Left cardiac atrium (tissue), 4 donors: ENCODE measurements at regions not wholly inside any gene's neighbourhood (a gene's known extent, or its start where the extent isn't known, plus 50 kb on each side); places are given as distances from the start of the nearest gene placed in this dataset.
A peak's percentile ranks its signal among the peaks of the same experiment; 100 is the strongest.

Source experiments
- ATAC-seq, 2 donors: fragments of 200-7000 bp; cut with Tn5 transposase; one replicate each; pipeline ENCODE4 v1.9.1; 2020; ENCODE audit warnings: mild to moderate bottlenecking in 2 of 2, moderate library complexity in 2 of 2
- DNase-seq: peaks from one replicate; pipeline ENCODE4 v3.0.0-alpha.2; 2020
- intact Hi-C, 2 donors: fragments of 100-400 bp; cut with DNase I; formaldehyde crosslinking; loops; one replicate each; pipeline versions ENCODE4 v1.14.1 to v1.15.1; 2022 to 2023
- donor health status: DM: no; HTN: yes; CAD: no.
- donor health status: DM: no; HTN: yes; CAD: no; lungs with severe emphysema.
- donor health status: DM: yes; HTN: yes; CAD: no.
- donor health status: Dilated cardiomyopathy.

GRCh38 chr3:177528306-177529070 lies 331.2 kb upstream of the TBL1XR1 start:
- DNase-seq (no peak), ATAC-seq (no peak)
- intact Hi-C loops, result no loop called here

- intact Hi-C loops, result no loop called here
- no peak for ATAC-seq
- DNase-seq, result no peak
These were observed 331.8 kb upstream of the TBL1XR1 start for GRCh38 chr3:177529071-177529550.

- intact Hi-C loops, result no loop called here
- ATAC-seq (peak; percentile 30 to 56), DNase-seq (no peak)
These were observed 332.5 kb upstream of the TBL1XR1 start for GRCh38 chr3:177529716-177530335.

GRCh38 chr3:177530908-177531307 lies 333.6 kb upstream of the TBL1XR1 start:
- intact Hi-C loops, result no loop called here
- DNase-seq, result no peak
- ATAC-seq, result peak; percentile 44 to 65

GRCh38 chr3:177536873-177537272 lies 339.6 kb upstream of the TBL1XR1 start:
- ATAC-seq (no peak), DNase-seq (no peak)
- intact Hi-C loops, result no loop called here

GRCh38 chr3:177537612-177538011 lies 340.3 kb upstream of the TBL1XR1 start:
- DNase-seq (no peak), ATAC-seq (peak in 1 of 2 donors; percentile 23)
- intact Hi-C loops, result no loop called here

- DNase-seq (peak; percentile 36), ATAC-seq (peak; percentile 95 to 97)
- intact Hi-C loops, result no loop called here
These were observed 340.9 kb upstream of the TBL1XR1 start for GRCh38 chr3:177538048-177538749.

- ATAC-seq (no peak), DNase-seq (no peak)
- intact Hi-C loops, result no loop called here
These were observed 341.8 kb upstream of the TBL1XR1 start for GRCh38 chr3:177538750-177539730.

- no peak for ATAC-seq
- intact Hi-C loops, result no loop called here
- DNase-seq, result no peak
These were observed 344.3 kb upstream of the TBL1XR1 start for GRCh38 chr3:177541541-177541940.

GRCh38 chr3:177545964-177546363 lies 348.7 kb upstream of the TBL1XR1 start:
- ATAC-seq, result no peak

GRCh38 chr3:177547711-177548350 lies 350.5 kb upstream of the TBL1XR1 start:
- ATAC-seq, result no peak

More at GRCh38 chr3:177545964-177546363, 348.7 kb upstream of the TBL1XR1 start:
- intact Hi-C loops, result no loop called here
- no peak for DNase-seq

GRCh38 chr3:177550667-177551066 lies 353.4 kb upstream of the TBL1XR1 start:
- intact Hi-C loops, result no loop called here
- no peak for ATAC-seq
- no peak for DNase-seq

More at GRCh38 chr3:177547711-177548350, 350.5 kb upstream of the TBL1XR1 start:
- intact Hi-C loops, result no loop called here
- no peak for DNase-seq

- intact Hi-C loops, result no loop called here
- ATAC-seq, result no peak
These were observed 354.2 kb upstream of the TBL1XR1 start for GRCh38 chr3:177551431-177551836.

GRCh38 chr3:177552051-177552450 lies 354.8 kb upstream of the TBL1XR1 start:
- no peak for ATAC-seq
- no peak for DNase-seq
- intact Hi-C loops, result no loop called here

More at GRCh38 chr3:177551431-177551836, 354.2 kb upstream of the TBL1XR1 start:
- no peak for DNase-seq

- DNase-seq (no peak), ATAC-seq (peak in 1 of 2 donors; percentile 79)
- intact Hi-C loops, result no loop called here
These were observed 355.7 kb upstream of the TBL1XR1 start for GRCh38 chr3:177553012-177553411.

- ATAC-seq (peak; percentile 47 to 65), DNase-seq (no peak)
- intact Hi-C loops, result no loop called here
These were observed 356.3 kb upstream of the TBL1XR1 start for GRCh38 chr3:177553579-177553978.

- intact Hi-C loops, result no loop called here
- peak; percentile 42 for DNase-seq
These were observed 357.8 kb upstream of the TBL1XR1 start for GRCh38 chr3:177554895-177555759.

More at GRCh38 chr3:177554895-177555759, 357.8 kb upstream of the TBL1XR1 start:
- peak in 1 of 2 donors; percentile 92 for ATAC-seq
